ENCODE measurements at regions not wholly inside any gene's neighbourhood (a gene's known extent, or its start where the extent isn't known, plus 50 kb on each side); places are given as distances from the start of the nearest gene placed in this dataset.
A peak's percentile ranks its signal among the peaks of the same experiment; 100 is the strongest.

- no peaks in the 10 kb centered on the region for H3K9me3 Mint-ChIP-seq (ENCODE audit: low read depth)
- no peak for DNase-seq (ENCODE audit: low spot score, unreplicated experiment)
- peaks cover 28% of the 10 kb centered on the region for H3K27me3 Mint-ChIP-seq
- H3K4me1 Mint-ChIP-seq (ENCODE audit: low read depth), result peaks cover 29% of the 10 kb centered on the region
- H3K36me3 Mint-ChIP-seq (ENCODE audit: insufficient read depth), result no peaks in the 10 kb centered on the region
- no peak for TF ChIP-seq CTCF (IDR thresholded peaks at IDR 0.05; ENCODE audit: unreplicated experiment)
- peak overlapping the region; percentile 33 for H3K27ac Mint-ChIP-seq
- no peak overlapping the region for H3K4me3 Mint-ChIP-seq (ENCODE audit: low read depth)
These were observed 58.2 kb downstream of the GADD45G start for GRCh38 chr9:89662718-89663613.

GRCh38 chr9:89663614-89663970 is 58.8 kb downstream of the GADD45G start:
- H3K4me3 Mint-ChIP-seq (ENCODE audit: low read depth), result no peak overlapping the region
- no peak for TF ChIP-seq CTCF (IDR thresholded peaks at IDR 0.05; ENCODE audit: unreplicated experiment)
- peaks cover 25% of the 10 kb centered on the region for H3K27me3 Mint-ChIP-seq
- peaks cover 35% of the 10 kb centered on the region for H3K4me1 Mint-ChIP-seq (ENCODE audit: low read depth)
- H3K36me3 Mint-ChIP-seq (ENCODE audit: insufficient read depth), result no peaks in the 10 kb centered on the region
- no peaks in the 10 kb centered on the region for H3K9me3 Mint-ChIP-seq (ENCODE audit: low read depth)
- no peak for DNase-seq (ENCODE audit: low spot score, unreplicated experiment)
- no peak overlapping the region for H3K27ac Mint-ChIP-seq

- no peak for DNase-seq (ENCODE audit: low spot score, unreplicated experiment)
- Mint-ChIP-seq H3K4me1 (ENCODE audit: low read depth) (peaks cover 38% of the 10 kb centered on the region), H3K27ac (no peak overlapping the region)
These were observed 59.2 kb downstream of the GADD45G start for GRCh38 chr9:89664010-89664409.

GRCh38 chr9:89664896-89665329 is 60.1 kb downstream of the GADD45G start:
- no peaks in the 10 kb centered on the region for H3K36me3 Mint-ChIP-seq (ENCODE audit: insufficient read depth)
- DNase-seq (ENCODE audit: low spot score, unreplicated experiment), result no peak
- no peaks in the 10 kb centered on the region for H3K9me3 Mint-ChIP-seq (ENCODE audit: low read depth)
- no peak for TF ChIP-seq CTCF (IDR thresholded peaks at IDR 0.05; ENCODE audit: unreplicated experiment)
- peaks cover 44% of the 10 kb centered on the region for H3K4me1 Mint-ChIP-seq (ENCODE audit: low read depth)
- no peak overlapping the region for H3K4me3 Mint-ChIP-seq (ENCODE audit: low read depth)
- peak overlapping the region; percentile 59 for H3K27ac Mint-ChIP-seq
- peaks cover 19% of the 10 kb centered on the region for H3K27me3 Mint-ChIP-seq

More at GRCh38 chr9:89664010-89664409, 59.2 kb downstream of the GADD45G start:
- no peak overlapping the region for H3K4me3 Mint-ChIP-seq (ENCODE audit: low read depth)
- no peaks in the 10 kb centered on the region for H3K36me3 Mint-ChIP-seq (ENCODE audit: insufficient read depth)
- TF ChIP-seq CTCF (IDR thresholded peaks at IDR 0.05; ENCODE audit: unreplicated experiment), result no peak
- no peaks in the 10 kb centered on the region for H3K9me3 Mint-ChIP-seq (ENCODE audit: low read depth)
- peaks cover 24% of the 10 kb centered on the region for H3K27me3 Mint-ChIP-seq

GRCh38 chr9:89666364-89666763 is 61.6 kb downstream of the GADD45G start:
- Mint-ChIP-seq H3K27me3 (peaks cover 27% of the 10 kb centered on the region), H3K27ac (no peak overlapping the region)

More at GRCh38 chr9:89666364-89666763, 61.6 kb downstream of the GADD45G start:
- Mint-ChIP-seq H3K4me3 (ENCODE audit: low read depth) (no peak overlapping the region), H3K9me3 (ENCODE audit: low read depth) (no peaks in the 10 kb centered on the region), H3K36me3 (ENCODE audit: insufficient read depth) (no peaks in the 10 kb centered on the region), H3K4me1 (ENCODE audit: low read depth) (peaks cover 50% of the 10 kb centered on the region)
- no peak for TF ChIP-seq CTCF (IDR thresholded peaks at IDR 0.05; ENCODE audit: unreplicated experiment)
- no peak for DNase-seq (ENCODE audit: low spot score, unreplicated experiment)
